GM19452 (cell line): ENCODE measurements at regions not wholly inside any gene's neighbourhood (a gene's known extent, or its start where the extent isn't known, plus 50 kb on each side); places are given as distances from the start of the nearest gene placed in this dataset.
"Not testable (repeated sequence)": the region's sequence is repeated elsewhere in the genome, so short reads cannot be mapped to it uniquely, and the experiment has no call there.

Experiments
- ATAC-seq: cut with Tn5 transposase; IDR thresholded peaks from one replicate; pipeline ENCODE4 v1.9.1; 2021; ENCODE audit not compliant: unreplicated experiment

DNA sequence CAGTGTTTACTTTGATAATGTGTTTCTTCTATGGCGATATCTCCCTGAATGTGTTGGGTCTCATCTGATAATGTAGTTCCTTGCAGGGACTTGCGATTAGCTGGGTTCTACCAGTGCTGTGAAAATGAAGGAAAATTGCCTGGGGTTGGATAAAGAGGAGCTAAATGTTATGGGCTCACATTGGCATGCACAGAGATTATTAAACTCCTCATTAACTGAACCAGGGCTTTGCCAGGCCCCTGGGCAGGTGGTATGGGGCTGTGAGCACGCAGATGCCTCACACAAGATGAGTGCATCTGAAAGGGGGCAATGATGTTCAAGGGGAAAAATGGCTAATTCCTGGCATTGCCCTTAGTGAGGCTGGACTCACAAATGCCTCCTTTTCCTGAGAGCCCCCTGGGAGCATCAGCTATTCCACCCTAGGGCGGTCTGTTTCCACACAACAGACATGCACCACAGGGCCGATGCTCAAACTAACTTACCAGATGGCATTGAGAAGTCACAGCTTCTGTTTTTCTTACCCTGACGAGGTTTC lies 321.1 kb downstream of the SEC16B start:
- no peak for ATAC-seq

DNA sequence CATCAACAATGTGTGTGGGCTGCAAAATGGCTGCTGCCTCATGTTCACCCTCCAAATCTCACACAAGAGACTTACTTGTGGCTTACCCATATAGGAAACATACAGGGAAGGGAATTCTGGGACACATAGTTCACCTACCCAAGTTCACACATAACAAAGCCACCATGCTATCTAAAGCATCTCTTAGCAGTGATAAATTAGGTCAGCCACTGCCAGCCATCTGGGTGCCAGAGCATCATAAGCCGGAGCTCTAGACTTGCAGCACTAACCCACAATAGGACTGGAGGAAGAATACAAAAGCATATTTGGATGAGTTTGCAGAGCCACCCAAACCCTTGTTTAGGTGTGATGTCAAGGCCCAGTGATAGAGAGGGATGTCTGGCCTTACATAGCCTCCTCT lies 321.7 kb downstream of the SEC16B start:
- no peak for ATAC-seq

DNA sequence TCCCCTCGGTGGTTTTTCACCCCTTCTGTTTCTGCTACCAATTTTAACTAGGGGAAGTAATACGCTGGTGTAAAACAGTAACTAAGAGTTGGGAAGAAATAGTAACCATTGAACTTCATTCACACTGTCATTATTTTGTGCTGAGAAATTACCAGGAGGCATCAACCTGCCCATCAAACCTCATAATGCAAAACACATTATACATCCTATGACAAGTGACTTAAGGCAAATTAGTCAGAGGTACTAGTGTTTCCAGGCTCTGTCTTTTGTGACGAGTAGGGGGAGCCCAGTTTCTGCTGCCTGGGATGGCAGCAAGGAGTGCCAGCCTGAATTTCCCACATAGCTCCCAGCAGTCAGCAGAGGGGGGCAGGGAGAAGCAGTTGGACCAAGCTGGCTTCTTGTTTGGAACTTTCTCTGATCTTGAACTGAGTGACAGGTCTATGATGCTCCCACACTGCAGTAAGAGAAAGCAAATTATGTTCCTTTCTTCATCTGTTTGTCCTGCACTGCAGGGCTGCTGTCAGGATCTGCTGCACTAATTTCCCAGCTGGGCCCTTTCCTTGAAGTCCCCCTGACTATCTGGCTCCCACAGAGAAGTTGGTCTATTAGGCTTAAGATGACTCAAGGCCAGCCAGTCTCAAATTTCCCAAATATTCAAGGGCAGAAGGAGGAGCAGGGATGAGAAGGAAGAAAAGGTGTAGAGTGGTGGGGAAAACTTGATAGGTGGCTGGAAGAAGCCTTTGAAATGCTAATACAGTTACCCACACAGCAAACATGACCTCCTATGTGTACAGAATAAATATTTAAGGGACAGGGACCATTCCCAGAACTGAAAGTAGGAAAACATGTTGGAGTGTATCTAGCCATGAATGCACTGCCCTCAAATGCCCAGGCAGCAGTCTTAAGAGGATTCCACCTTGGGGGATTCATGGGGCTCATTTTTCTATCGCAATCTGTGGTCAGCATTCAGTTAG lies 322.8 kb downstream of the SEC16B start:
- no peak for ATAC-seq

DNA sequence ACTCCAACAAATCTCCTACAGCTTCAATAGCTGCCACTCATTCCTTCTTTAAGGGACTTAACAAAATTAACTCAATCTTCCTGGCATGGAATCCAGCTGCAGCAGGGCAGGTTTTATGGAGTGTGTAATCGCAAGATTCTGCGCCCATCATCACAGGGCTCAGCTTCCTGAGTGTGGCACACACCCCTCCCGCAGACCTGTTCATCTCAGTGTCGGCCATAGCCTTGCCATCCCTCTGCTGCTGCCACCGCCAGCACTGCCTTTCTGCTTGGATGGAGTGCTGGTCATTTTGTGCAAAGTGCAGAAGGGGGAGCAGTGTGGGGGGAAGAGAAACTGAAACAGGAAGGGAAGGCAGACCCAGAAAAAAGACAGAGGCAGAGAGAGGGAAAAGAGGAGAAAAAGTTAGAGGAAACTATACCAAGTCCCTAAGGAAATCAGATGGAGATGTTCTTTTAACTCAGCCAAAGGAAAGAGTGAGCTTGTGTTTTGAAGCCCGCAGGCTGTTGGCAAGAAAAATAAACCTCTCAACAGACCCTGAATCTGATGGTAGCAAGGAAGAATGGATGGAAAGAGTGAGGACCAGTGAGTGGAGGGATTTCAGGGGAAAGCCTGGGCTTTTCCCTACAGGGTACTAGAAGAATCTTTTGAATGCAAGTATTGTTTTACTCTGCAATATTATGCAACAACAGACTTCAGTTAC lies 324.2 kb downstream of the SEC16B start:
- no peak for ATAC-seq

DNA sequence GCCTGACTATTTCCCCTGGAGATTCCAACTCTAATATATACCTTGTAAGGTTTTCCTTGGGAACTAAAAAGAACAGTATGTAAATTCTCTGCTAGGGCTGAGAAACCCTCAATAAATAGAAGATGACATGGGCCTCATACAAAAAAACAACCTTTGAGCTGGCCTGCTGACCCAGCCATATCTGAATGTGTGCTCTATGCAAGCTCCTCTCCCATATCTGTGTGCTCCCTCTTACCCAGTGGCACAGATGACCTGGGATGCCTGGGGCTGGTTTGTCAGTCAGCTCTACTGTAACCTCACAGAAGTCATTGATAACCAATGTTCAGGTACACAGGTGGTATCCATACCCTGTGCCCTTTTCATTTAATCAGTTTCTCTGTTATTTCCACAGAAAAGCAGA lies 329.2 kb downstream of the SEC16B start:
- no peak for ATAC-seq

DNA sequence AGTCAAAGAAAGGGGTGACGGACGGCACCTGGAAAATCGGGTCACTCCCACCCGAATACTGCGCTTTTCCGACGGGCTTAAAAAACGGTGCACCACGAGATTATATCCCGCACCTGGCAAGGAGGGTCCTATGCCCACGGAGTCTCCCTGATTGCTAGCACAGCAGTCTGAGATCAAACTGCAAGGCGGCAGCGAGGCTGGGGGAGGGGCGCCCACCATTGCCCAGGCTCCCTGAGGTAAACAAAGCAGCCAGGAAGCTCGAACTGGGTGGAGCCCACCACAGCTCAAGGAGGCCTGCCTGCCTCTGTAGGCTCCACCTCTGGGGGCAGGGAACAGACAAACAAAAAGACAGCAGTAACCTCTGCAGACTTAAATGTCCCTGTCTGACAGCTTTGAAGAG lies 335.7 kb downstream of the SEC16B start:
- not testable (repeated sequence) for ATAC-seq

DNA sequence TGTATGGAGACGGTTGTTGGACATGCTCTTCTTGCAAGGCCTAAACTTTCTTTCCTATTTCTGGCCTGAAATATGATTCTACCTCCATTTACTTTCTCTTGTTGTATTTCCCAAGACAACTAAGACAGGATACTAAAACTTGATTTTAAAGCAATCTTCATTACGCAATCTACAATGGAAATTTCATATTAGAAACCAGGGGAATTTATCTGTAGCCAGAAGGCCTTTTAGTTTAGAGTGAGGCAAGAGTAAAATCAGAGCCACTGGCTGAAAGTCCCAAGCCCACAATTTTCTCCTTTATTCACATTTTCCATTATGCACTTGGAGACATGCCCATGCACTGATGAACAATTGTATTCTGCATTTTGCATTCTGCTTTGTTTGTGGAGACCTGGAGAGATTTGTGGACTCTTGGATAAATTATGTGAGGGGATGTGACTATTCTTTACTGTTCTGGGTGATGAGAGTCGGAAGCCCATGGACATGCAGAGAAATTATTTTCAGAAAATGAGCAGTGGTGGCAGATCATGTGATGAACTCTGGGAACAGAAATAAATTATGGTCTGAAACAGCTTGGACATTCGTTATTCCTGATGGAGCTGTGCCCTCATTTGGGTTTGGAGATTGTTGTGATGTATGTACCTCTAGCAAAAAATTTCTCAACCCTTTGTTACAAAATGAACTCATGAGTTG lies 336.8 kb downstream of the SEC16B start:
- ATAC-seq, result no peak

DNA sequence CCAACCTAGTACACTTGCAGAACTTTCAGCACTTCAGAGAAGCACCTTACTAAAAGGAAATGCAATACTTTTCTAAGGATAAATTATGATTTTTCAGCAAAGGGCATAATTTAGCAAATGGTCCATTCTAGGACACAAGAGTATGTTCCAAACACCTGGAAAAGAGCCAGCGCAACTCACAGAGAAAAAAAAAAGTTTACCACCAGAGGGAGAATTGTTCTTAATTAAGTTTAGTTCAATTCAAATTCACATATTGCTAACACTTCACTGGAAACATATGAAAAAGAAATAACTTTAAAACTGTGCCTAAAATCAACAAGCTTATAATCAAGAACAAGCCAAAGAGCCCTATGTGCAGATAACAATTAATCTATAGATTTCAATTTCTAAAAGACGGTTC lies 338.1 kb downstream of the SEC16B start:
- no peak for ATAC-seq

DNA sequence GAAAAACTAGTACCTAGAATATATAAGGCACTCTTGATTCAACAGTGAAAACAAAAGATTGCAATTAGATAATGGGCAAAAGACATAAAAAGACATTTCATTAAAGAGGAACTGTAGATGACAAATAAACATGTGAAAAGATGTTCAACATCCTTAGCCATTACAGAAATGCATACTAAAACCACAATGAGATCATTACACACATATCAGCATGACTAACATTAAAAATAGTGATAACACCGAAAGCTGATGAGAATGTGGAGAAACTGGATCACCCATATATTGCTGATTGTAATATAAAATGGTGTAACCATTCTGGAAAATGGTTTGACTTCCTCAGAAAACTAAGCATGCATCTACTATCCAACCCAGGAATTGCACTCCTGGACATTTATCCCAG lies 340.3 kb downstream of the SEC16B start:
- no peak for ATAC-seq

DNA sequence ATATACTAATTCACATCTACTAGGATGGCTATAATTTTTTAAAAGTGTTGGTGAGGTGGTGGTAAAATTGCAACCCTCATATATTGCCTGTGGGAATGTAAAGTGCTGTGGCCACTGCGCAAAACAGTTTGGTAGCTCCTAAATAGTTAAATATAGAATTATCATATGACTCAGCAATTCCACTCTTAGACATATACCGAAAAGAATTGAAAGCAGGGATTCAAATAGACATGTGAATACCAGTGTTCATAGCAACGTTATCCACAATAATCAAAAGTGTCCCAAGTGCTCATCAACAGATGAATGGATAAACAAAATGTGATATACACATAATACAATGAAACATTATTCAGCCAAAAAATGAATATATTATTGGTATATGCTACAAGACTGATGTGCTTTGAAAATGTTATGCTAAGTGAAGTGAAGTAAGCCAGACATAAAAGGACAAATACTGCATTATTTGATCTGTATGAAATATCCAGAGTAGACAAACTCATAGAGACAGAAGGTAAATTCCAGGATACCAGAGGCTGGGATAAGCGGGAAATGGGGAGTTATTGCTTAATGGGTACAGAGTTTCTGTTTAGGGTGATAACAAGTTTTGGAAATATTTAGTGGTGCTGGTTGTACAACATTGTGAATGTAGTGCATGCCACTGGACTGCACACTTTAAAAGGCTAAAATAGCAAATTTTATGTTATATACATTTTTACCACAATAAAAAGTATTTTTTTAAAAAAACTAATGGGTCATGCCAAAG lies 342.5 kb downstream of the SEC16B start:
- ATAC-seq, result no peak

DNA sequence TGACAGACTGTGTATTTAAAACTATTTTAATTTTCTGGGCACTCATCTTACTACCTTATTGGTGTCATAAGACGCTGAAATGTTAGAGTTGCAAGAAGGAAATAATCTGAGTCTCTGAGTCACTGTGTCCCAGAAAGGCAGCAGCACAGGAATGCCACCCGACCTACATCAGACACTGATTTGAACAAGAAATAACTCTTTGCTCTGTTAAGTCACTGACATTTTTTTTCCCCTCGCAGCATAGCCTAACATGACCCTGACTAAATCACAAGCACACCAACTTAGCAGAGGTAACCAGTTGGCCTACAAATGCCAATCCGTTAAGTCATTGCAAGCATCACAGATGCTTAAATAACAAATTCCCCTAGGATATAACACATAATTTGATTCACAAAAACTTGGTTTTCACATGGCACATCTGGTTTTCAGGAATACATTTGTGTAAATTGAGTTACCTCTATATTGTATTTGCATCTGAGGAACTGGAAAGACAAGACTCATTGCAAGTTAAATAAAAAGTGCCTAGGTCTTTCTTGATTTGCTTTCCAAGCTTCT lies 349.1 kb downstream of the SEC16B start:
- no peak for ATAC-seq

DNA sequence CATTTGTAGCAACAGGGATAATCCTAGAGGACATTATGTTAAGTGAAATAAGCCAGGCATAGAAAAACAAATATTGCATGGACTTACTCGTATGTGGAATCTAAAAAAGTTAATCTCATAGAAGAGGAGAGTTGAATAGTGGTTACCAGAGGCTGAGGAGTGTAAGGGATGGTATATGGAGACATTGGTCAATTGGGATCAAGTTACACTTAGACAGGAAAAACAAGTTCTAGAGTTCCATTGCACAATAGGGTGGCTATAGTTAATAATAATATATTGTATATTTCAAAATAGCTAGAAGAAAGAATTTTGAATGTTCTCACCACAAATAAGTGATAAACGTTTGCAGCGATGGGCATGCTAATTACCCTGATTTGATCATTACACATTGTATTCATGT lies 354.6 kb downstream of the SEC16B start:
- ATAC-seq, result no peak

DNA sequence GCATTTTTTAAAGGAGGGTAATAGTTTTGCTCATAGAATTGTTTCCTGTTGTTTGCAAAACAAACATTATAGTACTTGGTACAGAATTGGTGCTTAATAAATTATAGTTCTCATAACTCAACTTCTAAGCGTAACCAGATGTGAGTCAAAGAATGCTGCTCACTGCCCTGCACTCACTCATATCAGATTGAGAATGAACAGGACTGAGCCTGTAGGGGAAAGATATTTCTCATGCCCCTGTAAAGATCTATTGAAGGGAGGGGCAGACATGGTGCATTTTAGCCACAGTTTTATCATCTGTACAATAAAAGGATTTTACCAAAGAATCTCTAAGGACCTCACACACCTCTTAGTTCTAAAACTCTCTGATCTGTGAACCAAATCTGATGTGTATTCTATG lies 358.5 kb downstream of the SEC16B start:
- ATAC-seq, result no peak

DNA sequence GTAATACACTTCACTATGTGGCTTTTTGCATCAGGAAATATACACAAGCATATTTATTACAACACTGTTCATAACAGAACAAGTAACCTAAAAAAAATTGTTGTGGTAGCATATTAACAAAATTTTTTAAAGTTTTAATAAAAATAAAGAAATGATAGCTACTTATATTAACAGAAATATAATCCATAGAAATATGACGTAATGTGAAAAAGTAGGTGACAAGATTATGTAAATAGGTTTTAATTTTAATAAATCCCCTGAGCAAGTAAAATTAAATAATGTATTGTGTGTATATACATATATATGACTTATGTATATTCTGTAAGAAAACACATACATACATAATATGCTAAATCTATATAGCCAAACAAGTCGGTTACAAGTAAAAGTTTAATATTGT lies 359.9 kb downstream of the SEC16B start:
- ATAC-seq, result no peak

DNA sequence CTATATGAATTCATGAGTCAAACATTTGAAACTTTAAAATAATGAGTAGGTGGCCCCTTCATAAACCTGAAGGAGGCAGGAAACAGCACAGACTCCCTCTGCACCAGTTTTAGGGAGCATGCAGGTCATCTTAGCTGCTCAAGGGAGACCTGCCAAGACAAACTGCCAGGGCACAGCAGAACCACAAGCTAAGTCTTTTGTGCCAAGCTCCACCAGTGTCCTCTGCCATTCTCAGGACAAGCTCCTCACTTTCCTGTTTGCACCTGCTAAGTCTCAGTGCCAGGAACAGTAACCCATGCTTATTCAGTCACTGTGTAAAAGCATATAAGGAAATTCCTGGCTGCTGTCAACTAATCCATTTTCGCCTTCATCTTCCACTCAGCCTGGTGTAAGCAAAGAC lies 368.9 kb downstream of the SEC16B start:
- ATAC-seq, result no peak

DNA sequence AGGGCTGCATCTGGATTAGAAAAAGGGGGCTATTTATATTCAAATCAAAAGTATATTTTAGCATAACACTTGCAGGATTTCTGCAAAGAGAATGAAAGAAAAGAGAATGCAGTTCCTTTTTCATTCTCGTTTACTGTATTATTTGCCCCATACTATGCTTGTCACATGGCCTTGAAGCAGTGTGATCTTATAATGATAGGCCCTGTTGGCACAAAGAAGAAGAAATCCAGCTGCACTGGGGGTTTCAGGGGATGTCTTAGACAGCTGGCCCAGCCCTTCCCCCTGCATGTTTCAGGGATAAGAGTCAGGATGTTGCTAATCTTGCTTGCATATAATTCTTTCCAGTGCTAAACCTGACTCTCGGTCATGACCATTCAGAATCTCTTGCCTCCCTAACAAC lies 369.5 kb downstream of the SEC16B start:
- ATAC-seq, result no peak

DNA sequence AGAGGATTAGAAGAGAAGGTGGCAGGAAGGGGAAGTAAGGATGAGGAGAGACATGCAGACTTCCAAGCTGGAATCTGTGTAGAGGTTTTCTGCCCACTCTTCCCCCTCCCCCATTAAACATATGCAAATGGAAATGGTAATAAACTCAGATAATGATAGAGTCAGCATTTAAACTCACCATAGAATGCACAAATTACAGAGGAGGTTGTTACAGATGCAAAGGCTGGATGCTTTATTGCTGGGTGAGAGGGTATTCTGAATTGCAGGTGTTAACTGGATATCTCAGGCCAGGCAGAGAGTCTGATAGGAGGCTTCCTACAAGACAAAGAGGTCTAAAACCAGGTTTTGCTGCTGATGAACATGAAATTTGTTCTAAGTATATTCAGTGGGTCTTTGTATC lies 372.5 kb downstream of the SEC16B start:
- ATAC-seq, result no peak

DNA sequence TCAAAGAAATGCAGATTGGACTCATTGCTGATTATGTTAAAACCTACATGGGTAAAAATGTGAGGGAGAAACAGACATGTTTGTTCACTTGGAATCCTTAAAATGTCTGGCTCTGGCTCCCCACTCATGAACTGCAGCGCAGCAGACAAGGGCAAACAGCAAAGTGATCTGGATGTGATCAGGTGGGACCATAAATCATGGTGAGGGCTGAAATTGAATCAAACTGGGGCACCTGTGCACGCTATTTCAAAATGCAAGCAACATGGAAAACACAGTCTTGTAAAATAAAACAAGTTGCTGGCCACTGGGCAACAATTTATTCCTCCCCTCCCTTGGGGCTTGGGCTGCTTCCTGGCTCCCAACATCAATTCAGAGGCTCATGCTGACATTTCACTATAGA lies 373.4 kb downstream of the SEC16B start:
- no peak for ATAC-seq

DNA sequence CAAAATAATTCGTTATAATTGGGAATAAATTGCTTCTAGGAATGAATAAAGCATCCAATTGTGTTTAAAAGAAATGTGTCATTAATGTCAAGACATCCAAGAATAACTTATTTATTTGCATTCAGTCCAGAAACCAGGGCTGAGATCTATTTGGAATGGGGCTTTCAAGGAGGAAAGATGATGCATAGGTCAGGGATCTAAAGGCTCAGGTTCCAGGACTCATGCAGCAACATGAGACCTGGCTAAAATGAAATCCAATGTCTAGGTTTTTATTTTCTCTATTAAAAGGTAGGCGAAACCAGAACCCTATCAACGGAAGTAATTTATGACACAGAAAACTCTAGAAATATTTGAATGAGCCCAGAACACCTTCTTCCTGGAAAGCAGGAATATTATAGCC lies 376.8 kb downstream of the SEC16B start:
- no peak for ATAC-seq

DNA sequence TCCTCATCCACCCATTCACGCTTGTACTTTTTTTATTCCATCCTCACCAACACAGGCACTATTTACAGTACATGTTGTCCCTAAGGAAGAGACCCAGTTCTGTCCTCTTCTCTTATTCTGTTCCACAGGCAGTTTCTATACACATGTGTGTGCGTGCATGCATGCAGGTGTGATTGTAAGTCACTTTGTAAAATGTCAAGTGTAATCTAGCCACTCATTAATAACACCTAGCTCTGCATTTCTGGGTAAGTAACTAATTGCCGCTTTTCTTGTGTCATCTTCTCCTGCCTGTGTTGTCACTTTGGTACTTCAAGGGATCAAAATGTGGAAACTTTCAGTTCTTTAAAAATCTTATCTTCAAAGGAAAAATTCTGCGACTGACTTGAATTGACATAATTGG lies 377.2 kb downstream of the SEC16B start:
- ATAC-seq, result no peak
